CD4-positive, alpha-beta T cell (primary cell): ENCODE measurements at regions not wholly inside any gene's neighbourhood (a gene's known extent, or its start where the extent isn't known, plus 50 kb on each side); places are given as distances from the start of the nearest gene placed in this dataset.

Experiments used
- ATAC-seq: fragments of 200-7000 bp; cut with Tn5 transposase; one replicate; pipeline ENCODE4 v1.10.0; 2022; ENCODE audit warnings: mild to moderate bottlenecking; ENCODE audit not compliant: poor library complexity
- CTCF ChIA-PET: fragments of 350-600 bp; sonication (Branson Sonifier 250); formaldehyde crosslinking; loops from one replicate; lab custom pipeline; 2021; ENCODE audit warnings: antibody characterized with exemption, inconsistent platforms; lab: Charles Lee
- POLR2A ChIA-PET: fragments of 350-600 bp; sonication (Branson Sonifier 250); formaldehyde crosslinking; loops from one replicate; lab custom pipeline; 2021; ENCODE audit warnings: antibody characterized with exemption, inconsistent platforms; lab: Charles Lee
- DNase-seq, 14 experiments: peaks; one replicate each; pipeline ENCODE4 v3.0.0-alpha.2; 2013 to 2020; ENCODE audit warnings: mixed read lengths in 2 of 14
- H3K27ac ChIP-seq, 2 donors: one replicate each; pipeline versions ENCODE4 v1.5.1 to v1.7.0; 2013; ENCODE audit warnings: low read length in 2 of 2, low read depth in 1 of 2, mild to moderate bottlenecking in 1 of 2
- H3K27me3 ChIP-seq, 2 experiments: 1 replicate in 1 of 2; 2 replicates in 1 of 2; pipeline versions ENCODE4 v1.6.1 to v1.7.0; 2013; ENCODE audit warnings: low read length in 2 of 2, control low read depth in 1 of 2, mild to moderate bottlenecking in 1 of 2, moderate library complexity in 1 of 2; ENCODE audit not compliant: insufficient read depth in 2 of 2, control insufficient read depth in 1 of 2
- H3K36me3 ChIP-seq: one replicate; pipeline ENCODE4 v1.6.1; 2013; ENCODE audit warnings: low read length, control low read depth; ENCODE audit not compliant: insufficient read depth
- H3K4me1 ChIP-seq: one replicate; pipeline ENCODE4 v1.6.1; 2013; ENCODE audit warnings: low read length, control low read depth; ENCODE audit not compliant: insufficient read depth
- H3K4me3 ChIP-seq: one replicate; pipeline ENCODE4 v1.5.1; 2013; ENCODE audit warnings: mild to moderate bottlenecking, low read length, moderate library complexity
- H3K9me3 ChIP-seq, 2 experiments: 1 replicate in 1 of 2; 2 replicates in 1 of 2; pipeline versions ENCODE4 v1.6.1 to v1.7.0; 2013; ENCODE audit warnings: low read length in 2 of 2, mild to moderate bottlenecking in 2 of 2, control low read depth in 1 of 2, moderate library complexity in 1 of 2; ENCODE audit not compliant: control insufficient read depth in 1 of 2, insufficient read depth in 1 of 2
- H3K27ac Mint-ChIP-seq: one replicate; pipeline ENCODE4 v1.8.0; 2020; ENCODE audit warnings: mixed read lengths
- H3K27me3 Mint-ChIP-seq: one replicate; pipeline ENCODE4 v1.8.0; 2021; ENCODE audit warnings: mixed read lengths
- H3K36me3 Mint-ChIP-seq: one replicate; pipeline ENCODE4 v1.8.0; 2021; ENCODE audit warnings: low read depth, mixed read lengths
- H3K4me1 Mint-ChIP-seq: one replicate; pipeline ENCODE4 v1.8.0; 2021; ENCODE audit warnings: low read depth, mixed read lengths
- H3K4me3 Mint-ChIP-seq: one replicate; pipeline ENCODE4 v1.8.0; 2020; ENCODE audit warnings: mild to moderate bottlenecking, mixed read lengths
- H3K9me3 Mint-ChIP-seq: one replicate; pipeline ENCODE4 v1.8.0; 2020; ENCODE audit warnings: mixed read lengths
- CTCF ChIP-seq: fragments of 200-600 bp; IDR thresholded peaks from one replicate; pipeline ENCODE4 v1.8.0; 2022; ENCODE audit warnings: antibody characterized with exemption, mild to moderate bottlenecking
- intact Hi-C, 2 experiments: fragments of 100-400 bp; cut with DNase I in 1 of 2; cut with micrococcal nuclease in 1 of 2; formaldehyde crosslinking; loops; one replicate each; pipeline versions ENCODE4 v1.15.1 to v1.9.0; 2023 to 2025; cut with DNase I, micrococcal nuclease

DNA sequence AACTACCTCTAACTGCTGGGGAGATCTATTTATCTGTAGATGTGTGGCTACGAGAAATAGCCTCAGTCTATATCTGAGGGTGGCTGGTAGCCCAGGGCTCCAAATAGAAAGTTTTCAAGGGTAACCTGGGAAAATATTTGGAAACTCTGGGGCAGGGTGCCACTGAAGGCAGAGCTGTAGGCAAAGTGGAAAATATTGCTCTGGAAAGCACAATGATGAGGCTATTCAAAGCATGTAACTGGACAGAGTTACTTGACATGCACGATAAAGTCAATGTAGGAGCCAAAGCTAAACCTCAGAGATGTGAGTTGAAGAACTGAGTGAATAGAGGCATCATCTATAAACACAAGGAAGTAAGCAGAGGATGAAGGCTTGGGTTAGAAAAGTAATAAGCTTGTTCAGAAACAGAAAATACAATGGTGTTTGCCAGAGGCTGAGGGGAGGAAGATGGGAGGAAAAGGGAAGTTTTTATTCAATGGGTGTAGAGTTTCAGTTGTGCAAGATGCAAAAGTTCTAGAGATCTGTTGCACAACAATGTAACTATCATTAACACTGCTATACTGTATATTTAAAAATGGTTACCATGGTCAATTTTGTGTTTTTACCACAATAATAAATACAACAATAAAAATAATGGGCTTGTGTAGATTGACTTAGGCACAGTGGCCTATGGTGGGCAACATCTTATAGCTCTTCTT is 171.6 kb downstream of the MBD2 start:
- ChIA-PET CTCF (no interaction called here), POLR2A (no interaction called here)
- H3K4me1 Mint-ChIP-seq = no peaks in the 10 kb centered on the region
- Histone ChIP-seq H3K4me3 (no peak overlapping the region), H3K9me3 (no peaks in the 10 kb centered on the region), H3K27ac (no peak overlapping the region), H3K36me3 (no peaks in the 10 kb centered on the region), H3K4me1 (no peaks in the 10 kb centered on the region), H3K27me3 (no peaks in the 10 kb centered on the region)
- no peak for TF ChIP-seq CTCF
- H3K27me3 Mint-ChIP-seq = no peaks in the 10 kb centered on the region
- no peak overlapping the region for H3K27ac Mint-ChIP-seq
- intact Hi-C loops = no loop called here
- H3K36me3 Mint-ChIP-seq = no peaks in the 10 kb centered on the region
- DNase-seq (no peak), ATAC-seq (no peak)
- H3K9me3 Mint-ChIP-seq = no peaks in the 10 kb centered on the region
- H3K4me3 Mint-ChIP-seq = no peak overlapping the region

GRCh38 chr18:54052259-54052658 is 172.2 kb downstream of the MBD2 start:
- no peaks in the 10 kb centered on the region for H3K9me3 Mint-ChIP-seq
- no peaks in the 10 kb centered on the region for H3K27me3 ChIP-seq
- H3K27ac ChIP-seq = no peak overlapping the region
- no peaks in the 10 kb centered on the region for H3K36me3 Mint-ChIP-seq
- ChIA-PET CTCF (no interaction called here), POLR2A (no interaction called here)
- no peak overlapping the region for H3K4me3 ChIP-seq
- no peak for ATAC-seq
- no peaks in the 10 kb centered on the region for H3K9me3 ChIP-seq
- no peaks in the 10 kb centered on the region for H3K4me1 ChIP-seq
- TF ChIP-seq CTCF = no peak
- H3K4me3 Mint-ChIP-seq = no peak overlapping the region
- no peak for DNase-seq
- no peaks in the 10 kb centered on the region for H3K36me3 ChIP-seq
- no peaks in the 10 kb centered on the region for H3K27me3 Mint-ChIP-seq
- H3K4me1 Mint-ChIP-seq = no peaks in the 10 kb centered on the region
- H3K27ac Mint-ChIP-seq = no peak overlapping the region
- intact Hi-C loops = no loop called here

- POLR2A ChIA-PET = no interaction called here
- no peaks in the 10 kb centered on the region for H3K36me3 ChIP-seq
- no peak overlapping the region for H3K27ac ChIP-seq
- H3K9me3 Mint-ChIP-seq = no peaks in the 10 kb centered on the region
- H3K4me3 Mint-ChIP-seq = no peak overlapping the region
- DNase-seq (no peak), ATAC-seq (no peak)
- CTCF ChIA-PET = no interaction called here
- H3K27me3 ChIP-seq = no peaks in the 10 kb centered on the region
- peaks cover 10% of the 10 kb centered on the region for H3K27me3 Mint-ChIP-seq
- no peaks in the 10 kb centered on the region for H3K4me1 ChIP-seq
- no peaks in the 10 kb centered on the region for H3K9me3 ChIP-seq
- no peak overlapping the region for H3K27ac Mint-ChIP-seq
- intact Hi-C loops = no loop called here
- H3K4me1 Mint-ChIP-seq = no peaks in the 10 kb centered on the region
- H3K36me3 Mint-ChIP-seq = no peaks in the 10 kb centered on the region
- no peak overlapping the region for H3K4me3 ChIP-seq
- TF ChIP-seq CTCF = no peak
These were observed 180.8 kb downstream of the MBD2 start for GRCh38 chr18:54043484-54044251.
